Omental fat pad (tissue), 3 donors: ENCODE measurements at regions not wholly inside any gene's neighbourhood (a gene's known extent, or its start where the extent isn't known, plus 50 kb on each side); places are given as distances from the start of the nearest gene placed in this dataset.

ENCODE experiments used
- ATAC-seq: fragments of 150-250 bp; one replicate; pipeline ENCODE4 v1.9.1; 2016; ENCODE audit warnings: mild to moderate bottlenecking, moderate library complexity; ENCODE audit not compliant: low FRiP score
- DNase-seq: peaks from one replicate; pipeline ENCODE4 v3.0.0-alpha.2; 2019; ENCODE audit warnings: low spot score
- TF ChIP-seq, protein P1 (sequence below), 3 donors: fragments of 450-650 bp; IDR thresholded peaks; one replicate each; pipeline ENCODE4 v1.5.1; 2016 to 2017; ENCODE audit warnings: antibody characterized with exemption in 3 of 3, mild to moderate bottlenecking in 3 of 3, moderate library complexity in 2 of 3

DNA sequence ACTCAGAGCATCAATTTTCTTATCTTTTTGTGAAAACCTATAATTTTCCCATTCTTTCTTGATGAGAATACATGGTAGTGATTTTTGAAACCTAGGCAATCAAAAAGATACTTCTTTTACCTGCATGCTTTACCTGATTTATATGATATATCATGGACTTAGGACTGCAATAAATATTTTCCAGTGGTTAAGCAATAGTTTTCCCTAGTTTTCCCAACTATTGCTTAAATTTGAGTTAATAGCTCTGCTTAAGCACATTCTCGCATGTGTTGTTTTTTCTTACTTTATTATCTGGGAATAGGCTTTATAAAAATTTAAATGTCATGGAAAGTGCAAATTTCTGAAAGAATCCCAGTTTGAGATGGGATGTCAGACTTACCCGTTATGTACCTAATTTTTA is 465.1 kb upstream of the BCHE start:
- ATAC-seq: no peak
- TF ChIP-seq, protein P1, sequence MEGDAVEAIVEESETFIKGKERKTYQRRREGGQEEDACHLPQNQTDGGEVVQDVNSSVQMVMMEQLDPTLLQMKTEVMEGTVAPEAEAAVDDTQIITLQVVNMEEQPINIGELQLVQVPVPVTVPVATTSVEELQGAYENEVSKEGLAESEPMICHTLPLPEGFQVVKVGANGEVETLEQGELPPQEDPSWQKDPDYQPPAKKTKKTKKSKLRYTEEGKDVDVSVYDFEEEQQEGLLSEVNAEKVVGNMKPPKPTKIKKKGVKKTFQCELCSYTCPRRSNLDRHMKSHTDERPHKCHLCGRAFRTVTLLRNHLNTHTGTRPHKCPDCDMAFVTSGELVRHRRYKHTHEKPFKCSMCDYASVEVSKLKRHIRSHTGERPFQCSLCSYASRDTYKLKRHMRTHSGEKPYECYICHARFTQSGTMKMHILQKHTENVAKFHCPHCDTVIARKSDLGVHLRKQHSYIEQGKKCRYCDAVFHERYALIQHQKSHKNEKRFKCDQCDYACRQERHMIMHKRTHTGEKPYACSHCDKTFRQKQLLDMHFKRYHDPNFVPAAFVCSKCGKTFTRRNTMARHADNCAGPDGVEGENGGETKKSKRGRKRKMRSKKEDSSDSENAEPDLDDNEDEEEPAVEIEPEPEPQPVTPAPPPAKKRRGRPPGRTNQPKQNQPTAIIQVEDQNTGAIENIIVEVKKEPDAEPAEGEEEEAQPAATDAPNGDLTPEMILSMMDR (IDR thresholded peaks at IDR 0.05): no peak
- no peak for DNase-seq

DNA sequence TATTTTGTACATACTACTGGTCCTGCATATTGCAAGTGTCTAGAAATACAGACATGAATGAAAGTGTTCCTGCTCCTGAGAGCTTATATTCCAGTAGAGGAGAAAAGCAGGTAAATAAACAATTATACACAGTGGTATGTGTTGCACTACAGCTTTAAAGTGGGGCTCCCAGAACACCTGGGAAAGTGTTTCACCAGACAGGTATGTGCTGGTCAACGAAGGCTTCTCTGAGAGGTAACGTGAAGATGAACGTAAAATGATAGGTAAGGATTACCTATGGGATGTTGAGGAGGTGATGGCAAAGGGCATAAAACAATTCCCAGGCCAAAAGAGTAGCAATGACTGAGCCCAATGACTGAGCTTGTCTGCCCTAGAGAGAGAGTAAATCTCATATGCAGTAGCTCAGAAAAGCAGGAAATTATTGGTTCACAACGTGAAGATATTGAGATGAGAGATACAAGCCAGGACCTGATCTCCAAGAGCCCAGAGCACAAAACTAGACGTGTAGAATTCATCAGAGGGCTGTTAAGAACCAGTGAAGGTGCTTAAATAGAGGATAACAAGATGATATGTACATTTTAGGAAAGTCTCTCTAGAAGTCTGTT is 459.1 kb upstream of the BCHE start:
- DNase-seq (no peak), ATAC-seq (no peak)
- TF ChIP-seq, protein P1 (IDR thresholded peaks at IDR 0.05): no peak

DNA sequence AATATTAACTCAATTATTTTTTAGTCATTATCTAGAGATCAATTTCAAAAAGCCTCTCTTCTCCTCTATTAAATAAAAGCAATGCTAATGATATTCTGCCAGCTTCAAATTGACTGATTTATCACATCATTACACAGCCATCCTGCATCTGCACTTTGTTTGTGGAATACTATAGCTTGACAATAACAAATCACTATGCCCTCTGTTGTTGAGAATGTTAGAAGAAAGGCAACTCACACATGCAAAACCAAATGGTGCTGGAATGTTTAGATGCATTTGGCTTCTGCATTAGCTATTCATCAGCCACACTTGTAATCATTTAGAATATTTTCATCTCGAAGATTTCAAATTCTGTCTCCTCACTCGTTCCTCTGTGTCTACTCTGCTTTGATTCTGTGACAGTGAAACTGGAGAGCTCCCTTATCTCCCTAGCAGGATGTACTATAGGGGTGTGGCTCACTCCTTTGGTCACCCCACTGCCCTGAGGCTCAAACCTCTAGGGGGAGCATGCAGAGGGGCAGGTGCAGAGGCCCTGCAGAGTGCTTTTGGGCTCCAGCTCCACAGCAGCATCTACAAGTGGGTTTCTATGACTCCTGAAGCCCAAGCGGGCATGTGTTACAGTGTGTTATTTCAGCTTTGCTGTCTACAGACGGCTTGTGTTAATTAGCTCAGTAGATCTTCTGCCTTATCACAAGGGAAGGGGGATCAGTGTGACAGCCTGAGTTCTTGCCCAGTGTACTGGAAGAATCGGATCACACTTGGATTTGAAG is 454.1 kb upstream of the BCHE start:
- TF ChIP-seq, protein P1 (IDR thresholded peaks at IDR 0.05): no peak
- DNase-seq (no peak), ATAC-seq (no peak)

DNA sequence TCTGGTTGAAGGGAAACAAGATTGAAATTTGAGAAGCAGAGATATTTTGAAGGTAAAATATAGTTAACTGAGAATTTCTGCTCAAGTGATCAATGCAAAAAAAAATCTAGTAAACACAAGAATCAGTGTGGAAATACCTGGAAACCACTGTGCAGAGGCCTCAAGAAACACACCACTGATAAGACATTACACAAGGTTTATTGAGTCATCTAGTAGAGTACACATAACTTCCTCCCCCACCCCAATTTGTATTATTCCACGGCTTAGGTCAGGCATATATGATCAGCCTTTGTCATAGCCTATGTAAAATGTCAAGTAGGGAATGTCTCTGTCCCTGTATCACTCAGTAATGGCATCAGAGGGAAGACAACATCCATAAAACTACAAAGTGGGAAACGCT is 447.8 kb upstream of the BCHE start:
- TF ChIP-seq, protein P1 (IDR thresholded peaks at IDR 0.05): no peak
- DNase-seq (no peak), ATAC-seq (no peak)

DNA sequence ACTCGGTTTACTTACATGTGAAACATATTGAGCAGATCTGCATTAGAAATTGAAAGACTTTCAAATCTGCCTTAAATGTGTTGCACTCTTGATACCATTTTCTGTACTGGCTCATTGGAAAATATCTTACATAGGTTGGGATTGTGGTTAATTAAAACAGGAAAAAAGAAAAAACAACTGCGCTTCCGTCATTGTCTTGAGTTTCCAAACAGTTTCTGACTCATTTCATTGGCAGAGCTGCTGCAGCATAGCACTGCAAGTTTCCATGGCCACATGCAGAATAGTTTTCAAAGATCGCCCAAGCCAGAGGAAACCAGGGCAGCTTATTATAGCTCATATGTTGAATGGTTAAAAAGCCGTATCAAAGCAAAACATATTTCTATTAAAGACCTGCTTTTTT is 446.6 kb upstream of the BCHE start:
- ATAC-seq (no peak), DNase-seq (no peak)

DNA sequence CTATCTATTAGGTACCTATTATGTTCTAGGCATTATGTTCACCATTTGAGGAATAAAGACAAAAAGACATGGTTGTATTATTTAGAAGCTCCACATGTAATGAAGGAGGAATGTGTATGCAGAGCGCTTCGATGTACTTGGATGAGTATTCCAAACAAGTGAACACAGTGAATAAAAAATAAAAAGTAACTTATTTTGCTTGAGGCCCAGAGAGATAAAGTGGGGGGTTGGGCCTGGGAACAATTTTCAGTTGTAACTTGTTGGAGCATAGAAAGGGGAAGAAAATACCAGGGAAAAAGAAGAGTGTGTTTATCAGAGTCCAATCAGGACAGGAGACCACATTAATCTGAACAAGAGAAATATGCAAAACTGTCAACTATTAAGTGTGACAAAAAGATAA is 445.7 kb upstream of the BCHE start:
- TF ChIP-seq, protein P1 (IDR thresholded peaks at IDR 0.05): no peak
- ATAC-seq (no peak), DNase-seq (no peak)

More for the DNA sequence above, 446.6 kb upstream of the BCHE start:
- TF ChIP-seq, protein P1 (IDR thresholded peaks at IDR 0.05): no peak

DNA sequence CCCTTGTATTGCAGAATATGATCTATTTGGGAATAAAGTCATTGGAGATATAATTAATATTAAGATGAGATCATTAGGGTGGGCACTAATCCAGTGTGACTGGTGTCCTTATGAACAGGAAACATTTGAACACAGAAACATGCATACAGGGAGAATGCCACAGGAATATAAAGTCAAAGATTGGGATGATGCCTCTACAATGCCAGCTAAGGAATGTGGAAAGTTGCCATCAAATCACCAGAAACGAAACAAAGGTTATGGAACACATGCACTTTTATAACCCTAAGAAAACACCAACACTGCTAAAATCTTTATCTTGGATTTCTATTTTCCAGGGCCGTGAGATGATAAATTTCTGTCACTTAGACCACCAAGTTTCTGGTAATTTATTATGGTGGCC is 442.4 kb upstream of the BCHE start:
- ATAC-seq: no peak

More for the DNA sequence above, 442.4 kb upstream of the BCHE start:
- TF ChIP-seq, protein P1 (IDR thresholded peaks at IDR 0.05): no peak
- DNase-seq: no peak
